ENCODE measurements at regions not wholly inside any gene's neighbourhood (a gene's known extent, or its start where the extent isn't known, plus 50 kb on each side); places are given as distances from the start of the nearest gene placed in this dataset.

DNA sequence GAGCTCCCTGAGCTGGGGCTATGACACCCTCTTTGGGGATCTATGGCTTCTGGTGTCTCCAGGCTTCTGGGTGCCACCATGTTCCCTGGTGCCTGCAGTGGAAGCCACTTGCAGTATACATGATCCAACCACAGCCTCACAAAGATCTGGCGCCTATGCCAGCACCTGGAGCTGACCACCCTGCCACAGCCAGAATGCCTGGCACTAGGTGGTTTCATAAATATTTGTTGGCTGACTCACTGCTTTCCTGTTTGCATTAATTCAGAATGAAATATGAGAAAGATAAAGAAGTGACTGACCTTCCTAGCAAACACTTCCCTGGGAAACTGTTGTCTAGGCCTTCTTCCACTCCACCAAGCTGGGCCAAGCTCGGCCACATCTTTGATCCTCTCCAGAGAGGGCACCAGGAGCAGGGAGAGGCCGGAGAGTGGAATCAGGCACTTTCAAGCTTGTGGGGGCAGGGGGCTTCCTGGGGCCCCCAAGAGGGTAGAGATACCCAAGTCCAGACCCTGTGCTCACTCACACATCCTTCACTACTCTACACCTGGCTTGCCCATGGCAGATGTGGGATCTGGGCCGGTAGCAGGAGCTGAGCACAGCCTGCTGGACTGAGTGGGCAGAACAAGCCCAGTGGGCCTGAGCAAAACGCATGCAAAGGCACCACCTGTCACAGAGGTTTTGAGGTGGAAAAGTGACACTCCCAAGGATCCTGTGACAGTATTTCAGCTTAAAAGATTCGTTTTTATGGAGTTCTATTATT lies 565.7 kb downstream of the SLC4A3 start:
- no peak overlapping the region for H3K27ac Mint-ChIP-seq
- peaks cover 3% of the 10 kb centered on the region for H3K9me3 Mint-ChIP-seq
- no peak overlapping the region for H3K4me3 Mint-ChIP-seq
- no peaks in the 10 kb centered on the region for H3K36me3 Mint-ChIP-seq (ENCODE audit: low read depth)
- H3K4me1 Mint-ChIP-seq (ENCODE audit: low read depth), result no peaks in the 10 kb centered on the region
- H3K27me3 Mint-ChIP-seq (ENCODE audit: low read depth), result no peaks in the 10 kb centered on the region
- no peak for DNase-seq (ENCODE audit: low spot score)

- H3K9me3 Mint-ChIP-seq, result peaks cover 3% of the 10 kb centered on the region
- no peak overlapping the region for H3K27ac Mint-ChIP-seq
- H3K4me1 Mint-ChIP-seq (ENCODE audit: low read depth), result no peaks in the 10 kb centered on the region
- no peak overlapping the region for H3K4me3 Mint-ChIP-seq
- H3K27me3 Mint-ChIP-seq (ENCODE audit: low read depth), result no peaks in the 10 kb centered on the region
- no peak for DNase-seq (ENCODE audit: low spot score)
- H3K36me3 Mint-ChIP-seq (ENCODE audit: low read depth), result no peaks in the 10 kb centered on the region
Observed at GRCh38 chr2:220194630-220195584, 567.5 kb downstream of the SLC4A3 start.

- no peak overlapping the region for H3K4me3 Mint-ChIP-seq
- no peak overlapping the region for H3K27ac Mint-ChIP-seq
- no peak for DNase-seq (ENCODE audit: low spot score)
Observed at GRCh38 chr2:220198896-220199295, 571.5 kb downstream of the SLC4A3 start.

DNA sequence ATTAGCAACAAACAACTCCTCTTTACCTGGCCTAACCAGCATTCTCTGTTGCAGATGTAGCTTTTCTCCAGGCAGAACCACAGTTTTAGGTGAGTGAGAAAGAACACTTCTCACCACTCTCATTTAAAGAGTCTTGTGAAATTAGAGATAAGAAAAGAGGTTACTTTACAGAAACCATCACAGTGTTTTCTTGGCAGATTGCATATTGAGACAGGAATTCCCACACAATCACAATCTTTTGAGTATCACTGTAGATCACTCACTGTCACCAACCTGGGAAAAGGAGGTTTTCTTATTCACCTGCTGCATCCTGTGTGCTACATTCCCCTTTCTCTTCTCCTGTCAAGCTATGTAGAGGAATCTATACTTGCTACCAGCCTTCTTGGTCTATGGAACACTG lies 574.6 kb downstream of the SLC4A3 start:
- H3K27ac Mint-ChIP-seq, result no peak overlapping the region
- DNase-seq (ENCODE audit: low spot score), result no peak
- H3K36me3 Mint-ChIP-seq (ENCODE audit: low read depth), result no peaks in the 10 kb centered on the region
- H3K4me3 Mint-ChIP-seq, result no peak overlapping the region
- no peaks in the 10 kb centered on the region for H3K9me3 Mint-ChIP-seq
- no peaks in the 10 kb centered on the region for H3K4me1 Mint-ChIP-seq (ENCODE audit: low read depth)
- H3K27me3 Mint-ChIP-seq (ENCODE audit: low read depth), result no peaks in the 10 kb centered on the region

More at GRCh38 chr2:220198896-220199295, 571.5 kb downstream of the SLC4A3 start:
- H3K27me3 Mint-ChIP-seq (ENCODE audit: low read depth), result no peaks in the 10 kb centered on the region
- no peaks in the 10 kb centered on the region for H3K4me1 Mint-ChIP-seq (ENCODE audit: low read depth)
- no peaks in the 10 kb centered on the region for H3K36me3 Mint-ChIP-seq (ENCODE audit: low read depth)
- no peaks in the 10 kb centered on the region for H3K9me3 Mint-ChIP-seq

DNA sequence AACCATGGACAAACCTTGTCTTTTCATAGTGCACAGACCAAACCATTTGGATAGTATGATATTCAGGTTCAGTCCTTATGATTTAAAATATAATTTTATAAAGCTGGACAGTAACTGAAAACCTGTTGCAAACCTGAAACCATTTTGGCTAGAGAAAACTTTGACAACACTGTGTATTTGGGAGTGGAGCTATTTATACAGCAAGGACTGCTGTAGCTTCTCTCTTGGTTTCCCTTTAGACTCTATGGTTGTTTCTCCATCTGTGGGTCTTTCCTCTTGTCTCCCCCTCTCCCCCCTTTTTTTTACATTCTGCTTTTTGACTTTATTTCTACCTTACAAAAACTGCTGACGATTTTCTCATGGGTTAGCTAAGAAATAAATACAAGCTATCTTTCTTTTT lies 581.7 kb downstream of the SLC4A3 start:
- no peaks in the 10 kb centered on the region for H3K27me3 Mint-ChIP-seq (ENCODE audit: low read depth)
- H3K27ac Mint-ChIP-seq, result no peak overlapping the region
- no peaks in the 10 kb centered on the region for H3K36me3 Mint-ChIP-seq (ENCODE audit: low read depth)
- no peaks in the 10 kb centered on the region for H3K4me1 Mint-ChIP-seq (ENCODE audit: low read depth)
- H3K4me3 Mint-ChIP-seq, result no peak overlapping the region
- H3K9me3 Mint-ChIP-seq, result no peaks in the 10 kb centered on the region
- DNase-seq (ENCODE audit: low spot score), result no peak

GRCh38 chr2:220209751-220210150 lies 582.3 kb downstream of the SLC4A3 start:
- no peak overlapping the region for H3K4me3 Mint-ChIP-seq
- H3K27me3 Mint-ChIP-seq (ENCODE audit: low read depth), result no peaks in the 10 kb centered on the region
- no peak for DNase-seq (ENCODE audit: low spot score)
- H3K36me3 Mint-ChIP-seq (ENCODE audit: low read depth), result no peaks in the 10 kb centered on the region
- no peak overlapping the region for H3K27ac Mint-ChIP-seq
- no peaks in the 10 kb centered on the region for H3K4me1 Mint-ChIP-seq (ENCODE audit: low read depth)
- no peaks in the 10 kb centered on the region for H3K9me3 Mint-ChIP-seq

DNA sequence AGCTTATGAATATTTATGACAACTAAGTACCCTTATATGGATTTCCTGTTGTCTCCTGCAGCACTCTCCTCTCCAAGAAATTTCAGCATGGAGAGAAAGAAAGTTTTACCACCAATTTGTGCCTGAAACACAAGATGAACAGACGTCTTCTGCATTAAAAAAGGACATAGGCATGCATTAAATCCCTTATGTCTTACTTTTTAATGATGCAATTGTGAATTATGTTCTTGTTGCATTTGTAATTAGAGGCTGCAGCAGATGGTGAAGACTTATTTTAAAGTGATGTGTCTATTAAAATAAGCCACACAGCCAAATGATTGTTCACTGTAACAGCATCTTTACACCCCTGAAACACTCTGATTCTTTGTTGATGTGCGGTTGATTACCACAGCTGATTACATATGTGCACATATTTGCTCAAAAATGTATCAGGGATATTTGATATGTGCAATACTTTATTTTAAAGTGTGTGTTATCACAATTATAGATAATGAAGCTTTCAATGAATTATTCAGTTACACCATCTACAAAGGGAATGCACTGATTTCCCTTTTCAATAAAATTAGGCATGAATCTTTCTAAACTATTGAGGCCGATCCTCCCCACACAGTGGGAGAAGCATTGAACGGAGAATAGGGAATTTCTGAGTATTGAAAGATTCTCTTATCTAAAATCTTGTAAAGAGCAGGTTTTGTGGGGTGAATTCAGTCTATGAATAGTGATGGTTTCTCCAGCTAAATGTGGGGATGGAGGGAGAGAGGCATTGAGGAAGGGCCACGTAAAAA lies 585.1 kb downstream of the SLC4A3 start:
- no peaks in the 10 kb centered on the region for H3K36me3 Mint-ChIP-seq (ENCODE audit: low read depth)
- no peak overlapping the region for H3K27ac Mint-ChIP-seq
- H3K4me3 Mint-ChIP-seq, result no peak overlapping the region
- no peak for DNase-seq (ENCODE audit: low spot score)
- H3K4me1 Mint-ChIP-seq (ENCODE audit: low read depth), result no peaks in the 10 kb centered on the region
- H3K9me3 Mint-ChIP-seq, result no peaks in the 10 kb centered on the region
- no peaks in the 10 kb centered on the region for H3K27me3 Mint-ChIP-seq (ENCODE audit: low read depth)

DNA sequence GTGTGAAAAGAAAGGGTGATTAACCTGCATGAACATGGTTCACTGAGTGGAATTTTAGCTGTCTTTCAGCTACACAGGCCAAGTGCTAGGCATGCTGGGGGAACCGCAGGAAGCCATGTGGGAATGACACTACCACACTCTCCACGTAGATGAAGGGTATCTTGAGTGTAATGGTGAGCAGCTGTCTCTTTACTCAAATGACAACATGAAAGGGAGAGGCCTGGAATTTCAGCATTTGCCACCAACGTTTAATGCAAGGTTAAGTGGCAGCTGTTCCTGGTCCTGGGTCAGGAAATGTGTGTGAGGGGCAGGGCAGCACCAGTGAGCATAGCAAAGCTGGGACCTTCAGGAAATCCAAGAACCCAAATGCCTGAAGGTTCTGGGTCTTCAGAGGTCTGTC lies 588.4 kb downstream of the SLC4A3 start:
- Mint-ChIP-seq H3K9me3 (no peaks in the 10 kb centered on the region), H3K4me1 (ENCODE audit: low read depth) (no peaks in the 10 kb centered on the region), H3K36me3 (ENCODE audit: low read depth) (no peaks in the 10 kb centered on the region), H3K27me3 (ENCODE audit: low read depth) (no peaks in the 10 kb centered on the region), H3K27ac (no peak overlapping the region), H3K4me3 (no peak overlapping the region)
- no peak for DNase-seq (ENCODE audit: low spot score)

GRCh38 chr2:220219371-220219770 lies 591.9 kb downstream of the SLC4A3 start:
- DNase-seq (ENCODE audit: low spot score), result no peak
- H3K4me3 Mint-ChIP-seq, result no peak overlapping the region
- no peaks in the 10 kb centered on the region for H3K36me3 Mint-ChIP-seq (ENCODE audit: low read depth)
- no peaks in the 10 kb centered on the region for H3K4me1 Mint-ChIP-seq (ENCODE audit: low read depth)
- H3K9me3 Mint-ChIP-seq, result no peaks in the 10 kb centered on the region
- H3K27me3 Mint-ChIP-seq (ENCODE audit: low read depth), result no peaks in the 10 kb centered on the region
- no peak overlapping the region for H3K27ac Mint-ChIP-seq

- Mint-ChIP-seq H3K27ac (no peak overlapping the region), H3K4me1 (ENCODE audit: low read depth) (no peaks in the 10 kb centered on the region), H3K27me3 (ENCODE audit: low read depth) (no peaks in the 10 kb centered on the region), H3K4me3 (no peak overlapping the region), H3K9me3 (no peaks in the 10 kb centered on the region), H3K36me3 (ENCODE audit: low read depth) (no peaks in the 10 kb centered on the region)
- DNase-seq (ENCODE audit: low spot score), result no peak
Observed at GRCh38 chr2:220220009-220220408, 592.6 kb downstream of the SLC4A3 start.

GRCh38 chr2:220221992-220222391 lies 594.6 kb downstream of the SLC4A3 start:
- Mint-ChIP-seq H3K9me3 (no peaks in the 10 kb centered on the region), H3K27ac (no peak overlapping the region), H3K27me3 (ENCODE audit: low read depth) (no peaks in the 10 kb centered on the region), H3K4me1 (ENCODE audit: low read depth) (no peaks in the 10 kb centered on the region), H3K4me3 (no peak overlapping the region), H3K36me3 (ENCODE audit: low read depth) (no peaks in the 10 kb centered on the region)
- DNase-seq (ENCODE audit: low spot score), result no peak

GRCh38 chr2:220224691-220225543 lies 597.5 kb downstream of the SLC4A3 start:
- Mint-ChIP-seq H3K4me1 (ENCODE audit: low read depth) (no peaks in the 10 kb centered on the region), H3K36me3 (ENCODE audit: low read depth) (no peaks in the 10 kb centered on the region), H3K27me3 (ENCODE audit: low read depth) (no peaks in the 10 kb centered on the region), H3K27ac (no peak overlapping the region), H3K4me3 (no peak overlapping the region), H3K9me3 (no peaks in the 10 kb centered on the region)
- DNase-seq (ENCODE audit: low spot score), result no peak

GRCh38 chr2:220226076-220226475 lies 598.6 kb downstream of the SLC4A3 start:
- Mint-ChIP-seq H3K36me3 (ENCODE audit: low read depth) (no peaks in the 10 kb centered on the region), H3K27ac (no peak overlapping the region), H3K4me3 (no peak overlapping the region), H3K9me3 (no peaks in the 10 kb centered on the region), H3K4me1 (ENCODE audit: low read depth) (no peaks in the 10 kb centered on the region), H3K27me3 (ENCODE audit: low read depth) (no peaks in the 10 kb centered on the region)
- no peak for DNase-seq (ENCODE audit: low spot score)

Data from T-helper 2 cell treated with Interferon-gamma antibody and Interleukin-4, amounts not matched to agents 5 μg/mL and 100 μg/mL, for 36 hours (primary cell).